22Rv1 (cell line): ENCODE measurements at regions not wholly inside any gene's neighbourhood (a gene's known extent, or its start where the extent isn't known, plus 50 kb on each side); places are given as distances from the start of the nearest gene placed in this dataset.

ENCODE experiments used
- H3K27ac ChIP-seq: fragments of 450-650 bp; 2 replicates; pipeline ENCODE4 v1.5.1; 2017
- CTCF ChIP-seq: fragments of 450-650 bp; IDR thresholded peaks from 2 replicates; pipeline ENCODE4 v1.5.1; 2017; ENCODE audit warnings: mild to moderate bottlenecking
- ZFX ChIP-seq: fragments of 450-650 bp; IDR thresholded peaks from 2 replicates; pipeline ENCODE4 v1.6.1; 2017; ENCODE audit warnings: antibody characterized with exemption, borderline replicate concordance

DNA sequence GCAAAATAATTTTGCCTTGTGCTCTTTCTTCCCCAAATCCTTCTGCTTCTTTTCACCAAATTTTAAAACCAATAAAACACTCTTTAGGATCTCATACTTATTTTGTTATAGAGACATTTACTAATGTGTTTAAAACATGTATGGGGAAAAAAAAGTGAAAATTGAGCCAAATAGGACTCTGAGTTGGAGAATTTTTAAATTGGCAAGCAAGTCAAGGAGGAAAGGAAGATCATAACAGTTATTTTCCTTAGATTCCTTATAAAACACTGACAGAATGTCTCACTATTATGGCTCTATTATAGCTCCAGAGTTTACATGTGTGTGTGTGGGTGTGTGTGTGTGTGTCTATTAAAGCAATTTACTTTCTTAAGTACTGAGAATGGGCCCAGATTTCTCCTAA, 220.5 kb downstream of the SLC6A15 start:
- no peak overlapping the region for H3K27ac ChIP-seq
- TF ChIP-seq CTCF (no peak), ZFX (no peak)

GRCh38 chr12:84691266-84691665, 221.3 kb downstream of the SLC6A15 start:
- TF ChIP-seq CTCF: no peak
- TF ChIP-seq ZFX: no peak
- H3K27ac ChIP-seq: no peak overlapping the region

- H3K27ac ChIP-seq: no peak overlapping the region
- TF ChIP-seq CTCF (no peak), ZFX (no peak)
Measured at GRCh38 chr12:84689638-84690037, 223.0 kb downstream of the SLC6A15 start.

DNA sequence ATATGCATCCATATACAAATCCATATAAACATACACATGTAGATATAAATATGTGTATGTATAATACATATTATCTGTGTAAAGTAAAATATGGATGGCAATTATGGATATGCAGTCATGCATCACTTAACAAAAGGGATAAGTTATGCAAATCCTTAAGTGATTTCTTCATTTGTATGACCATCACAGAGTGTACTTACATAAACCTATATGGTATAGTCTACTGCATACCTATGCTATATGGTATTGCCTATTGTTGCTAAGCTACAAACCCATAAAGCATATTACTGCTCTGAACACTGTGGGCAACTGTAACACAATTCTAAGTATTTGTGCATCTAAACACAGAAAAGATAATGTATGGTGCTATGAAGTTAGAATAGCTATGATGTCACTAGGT, 227.2 kb downstream of the SLC6A15 start:
- TF ChIP-seq ZFX (no peak), CTCF (no peak)
- H3K27ac ChIP-seq: no peak overlapping the region

DNA sequence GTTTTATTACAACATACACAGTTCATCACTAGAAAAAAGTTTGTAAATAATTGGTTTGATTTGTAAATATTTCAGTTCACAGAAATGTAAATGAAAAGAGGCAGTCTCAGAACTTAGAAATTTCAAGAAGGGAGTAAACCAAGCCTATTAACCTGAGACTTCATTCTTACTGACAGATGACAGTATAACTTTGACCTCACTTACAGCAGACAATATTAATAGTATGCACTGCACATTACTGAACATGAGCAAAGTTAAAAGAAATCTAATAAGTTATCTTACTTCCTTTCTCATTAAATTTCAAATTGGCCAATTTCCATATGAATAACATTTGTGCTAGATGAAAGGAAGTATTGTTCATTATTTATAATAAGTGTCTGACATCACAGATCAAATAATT, 235.8 kb downstream of the SLC6A15 start:
- no peak overlapping the region for H3K27ac ChIP-seq
- TF ChIP-seq ZFX (no peak), CTCF (no peak)

GRCh38 chr12:84661786-84662185, 250.8 kb downstream of the SLC6A15 start:
- no peak for TF ChIP-seq ZFX
- no peak for TF ChIP-seq CTCF
- H3K27ac ChIP-seq: no peak overlapping the region

- no peak overlapping the region for H3K27ac ChIP-seq
- TF ChIP-seq CTCF: no peak
- no peak for TF ChIP-seq ZFX
Measured at GRCh38 chr12:84660139-84660538, 252.5 kb downstream of the SLC6A15 start.
